ENCODE measurements at regions not wholly inside any gene's neighbourhood (a gene's known extent, or its start where the extent isn't known, plus 50 kb on each side); places are given as distances from the start of the nearest gene placed in this dataset.

- Histone ChIP-seq H3K9me1 (ENCODE audit: insufficient read depth, low read length) (peaks cover 6% of the 10 kb centered on the region; the same call in 1 of the 2 replicates), H3K4me2 (ENCODE audit: low read depth, low read length) (peak overlapping the region; percentile 99), H3K27me3 (ENCODE audit: control insufficient read depth, insufficient read depth, low read length) (no peaks in the 10 kb centered on the region), H2BK15ac (ENCODE audit: low read depth, low read length) (peak overlapping the region; percentile 47; the same call in 2 of the 3 replicates), H3K4me1 (ENCODE audit: control insufficient read depth, insufficient read depth, low read length) (peaks cover 19% of the 10 kb centered on the region), H4K8ac (ENCODE audit: low read depth in 2 of 2, low read length in 2 of 2) (peak overlapping the region; percentile 59 to 89; a peak in 3 of 4 replicates), H3K23ac (ENCODE audit: low read depth, low read length) (0 out of 2 replicates have a peak overlapping the region, but pooled peaks have one; percentile 8), H3K27ac (ENCODE audit: insufficient read depth, low read length) (peak overlapping the region; percentile 100; the same call in 1 of the 2 replicates), H4K91ac (ENCODE audit: insufficient read depth, low read depth, low read length) (0 out of 2 replicates have a peak overlapping the region, but pooled peaks have one; percentile 20), H2BK120ac (ENCODE audit: low read depth, low read length) (peak overlapping the region; percentile 17; the same call in 1 of the 2 replicates), H2AK9ac (replicated peaks; ENCODE audit: low read depth, low read length, poor library complexity) (no peak overlapping the region), H4K20me1 (ENCODE audit: insufficient read depth, low read length) (no peaks in the 10 kb centered on the region), H2BK20ac (ENCODE audit: low read depth, low read length) (peak overlapping the region; percentile 47; the same call in 1 of the 2 replicates), H3K14ac (replicated peaks; ENCODE audit: low read depth, low read length) (peak overlapping the region; percentile 48; the same call in 1 of the 2 replicates), H4K5ac (ENCODE audit: low read depth, low read length) (peak overlapping the region; percentile 70), H3K18ac (ENCODE audit: low read depth, low read length) (peak overlapping the region; percentile 86), H2BK5ac (ENCODE audit: low read depth, low read length, poor library complexity, severe bottlenecking) (peak overlapping the region; percentile 100), H3K4me3 (ENCODE audit: insufficient read depth, low read depth, low read length) (no peak overlapping the region), H3K56ac (ENCODE audit: extremely low read depth, insufficient read depth, low read length) (no peak overlapping the region), H2AK5ac (ENCODE audit: low read depth, low read length) (no peak overlapping the region), H3K79me1 (ENCODE audit: low read depth in 1 of 2, low read length in 2 of 2) (no peaks in the 10 kb centered on the region), H3K9ac (ENCODE audit: low read depth, low read length) (peak overlapping the region; percentile 48), H3K9me3 (ENCODE audit: control insufficient read depth, insufficient read depth, low read length) (no peaks in the 10 kb centered on the region), H3K4ac (ENCODE audit: low read depth, low read length) (peak overlapping the region; percentile 40; the same call in 1 of the 2 replicates), H2AFZ (replicated peaks; ENCODE audit: low read length, poor library complexity) (no peak overlapping the region), H3K36me3 (ENCODE audit: control insufficient read depth, insufficient read depth, low read length) (no peaks in the 10 kb centered on the region)
- in situ Hi-C loops (cut with MboI; ENCODE audit: low sequenced_read_pairs) = no loop called here
- DNase-seq = peak; percentile 51
- WGBS, 2 experiments (ENCODE audit: extremely low coverage in 2 of 2, insufficient read length in 1 of 2) = 20% methylated on average over 1 of the region's 4 CpGs; no CpG with 5 or more reads in 1 of the 2 experiments
- ChIA-PET CTCF (interaction anchor here (0.5 to 1.7 kb wide), 4 partner anchors 11 to 1923 kb away, joined by 3 to 6 read pairs (median 3); no protein-coding TSS in a partner anchor), POLR2A (ENCODE audit: unreplicated experiment) (interaction anchor here (0.6 kb wide), 1 partner anchor 1639 kb away, joined by 3 read pairs; no protein-coding TSS in a partner anchor)
- dilution Hi-C loops (cut with HindIII; ENCODE audit: low sequenced_read_pairs, unreplicated experiment) = no loop called here
- TF ChIP-seq NFE2L2 (IDR thresholded peaks at IDR 0.05; ENCODE audit: low read depth, low read length) = no peak
- TF ChIP-seq CEBPB (IDR thresholded peaks at IDR 0.05; ENCODE audit: low read depth, low read length) = peak; percentile 94
- intact Hi-C loops (cut with micrococcal nuclease) = loop anchor here (10.0 kb wide), 1 partner anchor 358 kb away; no protein-coding TSS in a partner anchor
- ATAC-seq (ENCODE audit: low read depth) = peak; percentile 28
- no TSS peak for BruUV-seq (replicated peaks)
These were observed 59.2 kb upstream of the KCNK2 start for GRCh38 chr1:215023155-215023832.

Data from IMR-90 (cell line).